ENCODE measurements at regions not wholly inside any gene's neighbourhood (a gene's known extent, or its start where the extent isn't known, plus 50 kb on each side); places are given as distances from the start of the nearest gene placed in this dataset.

GRCh38 chr1:73411479-73411878 is 786.5 kb downstream of the LRRIQ3 start:
- intact Hi-C loops (cut with DNase I), result no loop called here
- H3K36me3 ChIP-seq, result no peaks in the 10 kb centered on the region
- H3K27me3 ChIP-seq, result no peaks in the 10 kb centered on the region
- 42 to 46% methylated on average over 3 of the region's 3 CpGs for WGBS, 2 donors
- no peaks in the 10 kb centered on the region for H3K4me1 ChIP-seq
- TF ChIP-seq CTCF (IDR thresholded peaks at IDR 0.05), result no peak
- no peaks in the 10 kb centered on the region for H3K9me3 ChIP-seq
- no peak for DNase-seq
- no peak for FAIRE-seq
- H3K4me3 ChIP-seq, result no peak overlapping the region
- no peak overlapping the region for H3K27ac ChIP-seq
- no peak for ATAC-seq

GRCh38 chr1:73401666-73402065 is 796.3 kb downstream of the LRRIQ3 start:
- H3K4me3 ChIP-seq, result no peak overlapping the region
- WGBS, 2 donors, result 57 to 75% methylated on average over 2 of the region's 2 CpGs
- no peak for TF ChIP-seq CTCF (IDR thresholded peaks at IDR 0.05)
- FAIRE-seq (no peak), DNase-seq (no peak), ATAC-seq (no peak)
- H3K27me3 ChIP-seq, result no peaks in the 10 kb centered on the region
- intact Hi-C loops (cut with DNase I), result no loop called here
- no peaks in the 10 kb centered on the region for H3K4me1 ChIP-seq
- no peaks in the 10 kb centered on the region for H3K9me3 ChIP-seq
- H3K27ac ChIP-seq, result no peak overlapping the region
- H3K36me3 ChIP-seq, result no peaks in the 10 kb centered on the region

GRCh38 chr1:73382966-73383365 is 815.0 kb downstream of the LRRIQ3 start:
- intact Hi-C loops (cut with DNase I), result no loop called here
- WGBS, 2 donors, result 50 to 71% methylated on average over 3 of the region's 3 CpGs

GRCh38 chr1:73366734-73367413 is 831.1 kb downstream of the LRRIQ3 start:
- Histone ChIP-seq H3K27me3 (no peaks in the 10 kb centered on the region), H3K36me3 (no peaks in the 10 kb centered on the region), H3K9me3 (no peaks in the 10 kb centered on the region), H3K27ac (no peak overlapping the region), H3K4me1 (no peaks in the 10 kb centered on the region), H3K4me3 (no peak overlapping the region)
- DNase-seq, result no peak
- TF ChIP-seq CTCF (IDR thresholded peaks at IDR 0.05), result no peak
- no peak for ATAC-seq
- intact Hi-C loops (cut with DNase I), result no loop called here
- WGBS, 2 donors, result 43 to 51% methylated on average over 5 of the region's 5 CpGs
- FAIRE-seq, result no peak

More at GRCh38 chr1:73382966-73383365, 815.0 kb downstream of the LRRIQ3 start:
- ATAC-seq (no peak), FAIRE-seq (no peak), DNase-seq (no peak)
- no peaks in the 10 kb centered on the region for H3K9me3 ChIP-seq
- H3K27ac ChIP-seq, result no peak overlapping the region
- no peak overlapping the region for H3K4me3 ChIP-seq
- no peaks in the 10 kb centered on the region for H3K4me1 ChIP-seq
- TF ChIP-seq CTCF (IDR thresholded peaks at IDR 0.05), result no peak
- no peaks in the 10 kb centered on the region for H3K27me3 ChIP-seq
- no peaks in the 10 kb centered on the region for H3K36me3 ChIP-seq

GRCh38 chr1:73359001-73359400 is 839.0 kb downstream of the LRRIQ3 start:
- no peak overlapping the region for H3K4me3 ChIP-seq
- DNase-seq, result peak in 1 of 6 donors; percentile 8
- ATAC-seq, result no peak
- no peaks in the 10 kb centered on the region for H3K4me1 ChIP-seq
- WGBS, 2 donors, result 54 to 61% methylated on average over 3 of the region's 3 CpGs
- no peaks in the 10 kb centered on the region for H3K27me3 ChIP-seq
- no peak for FAIRE-seq
- no peaks in the 10 kb centered on the region for H3K9me3 ChIP-seq
- no peak for TF ChIP-seq CTCF (IDR thresholded peaks at IDR 0.05)
- H3K27ac ChIP-seq, result no peak overlapping the region
- intact Hi-C loops (cut with DNase I), result no loop called here
- H3K36me3 ChIP-seq, result no peaks in the 10 kb centered on the region

All from pancreas (tissue), 10 donors.